ENCODE measurements at regions not wholly inside any gene's neighbourhood (a gene's known extent, or its start where the extent isn't known, plus 50 kb on each side); places are given as distances from the start of the nearest gene placed in this dataset.

DNA sequence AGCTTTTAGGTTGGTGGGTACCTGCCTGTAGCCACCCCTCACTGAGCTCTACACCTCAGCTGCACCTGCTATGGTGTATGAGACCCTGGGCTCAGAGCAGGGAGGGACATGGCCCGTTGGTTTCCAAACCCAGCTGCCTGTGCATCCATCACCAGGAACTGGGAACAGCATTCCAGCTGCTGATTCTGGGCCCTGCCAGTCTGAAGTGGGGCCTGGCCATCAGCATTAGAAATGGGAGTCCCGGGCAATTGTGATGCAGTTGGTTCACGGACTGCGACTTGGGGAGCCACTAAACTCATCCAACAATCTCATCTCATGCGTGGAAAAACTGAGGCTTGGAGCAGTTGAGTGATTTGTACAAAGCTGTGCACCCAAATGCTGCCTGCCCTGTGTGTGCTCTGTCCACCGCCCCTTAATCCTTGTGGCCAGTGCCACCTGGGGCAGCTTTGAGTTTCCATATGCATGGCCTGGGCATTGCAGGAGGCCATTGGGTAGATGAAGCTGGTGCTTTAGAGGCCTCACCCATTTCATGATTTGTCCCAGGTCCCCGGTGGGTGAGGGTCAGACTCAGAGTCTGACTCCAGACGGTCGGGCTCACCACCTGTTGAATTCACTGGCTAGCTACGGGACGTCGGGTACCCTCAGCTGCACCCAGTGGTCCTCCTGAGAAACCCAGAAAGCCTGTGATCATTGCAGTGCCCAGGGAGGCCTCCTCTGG, 109.0 kb upstream of the SHH start:
- DNase-seq (ENCODE audit: low spot score) = no peak

DNA sequence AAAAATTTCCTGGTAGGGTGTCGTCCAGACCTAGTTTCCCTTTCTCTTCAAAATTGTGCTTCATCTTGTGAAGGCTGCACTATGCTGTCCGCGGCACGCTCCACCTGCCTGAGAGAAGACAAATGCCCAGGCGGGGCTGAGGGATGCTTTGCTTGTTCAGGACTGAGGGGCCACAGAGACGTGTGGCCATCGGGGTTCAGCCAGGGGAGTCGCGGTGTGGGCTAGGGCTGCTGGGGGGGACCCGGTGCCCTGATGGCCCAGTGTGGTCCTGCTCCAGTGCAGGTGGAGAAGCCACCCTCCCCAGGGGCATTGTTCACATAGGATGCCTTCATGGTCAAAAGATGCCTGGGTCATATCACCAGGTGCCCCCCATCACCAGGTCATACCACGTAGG, 107.8 kb upstream of the SHH start:
- DNase-seq (ENCODE audit: low spot score) = no peak

DNA sequence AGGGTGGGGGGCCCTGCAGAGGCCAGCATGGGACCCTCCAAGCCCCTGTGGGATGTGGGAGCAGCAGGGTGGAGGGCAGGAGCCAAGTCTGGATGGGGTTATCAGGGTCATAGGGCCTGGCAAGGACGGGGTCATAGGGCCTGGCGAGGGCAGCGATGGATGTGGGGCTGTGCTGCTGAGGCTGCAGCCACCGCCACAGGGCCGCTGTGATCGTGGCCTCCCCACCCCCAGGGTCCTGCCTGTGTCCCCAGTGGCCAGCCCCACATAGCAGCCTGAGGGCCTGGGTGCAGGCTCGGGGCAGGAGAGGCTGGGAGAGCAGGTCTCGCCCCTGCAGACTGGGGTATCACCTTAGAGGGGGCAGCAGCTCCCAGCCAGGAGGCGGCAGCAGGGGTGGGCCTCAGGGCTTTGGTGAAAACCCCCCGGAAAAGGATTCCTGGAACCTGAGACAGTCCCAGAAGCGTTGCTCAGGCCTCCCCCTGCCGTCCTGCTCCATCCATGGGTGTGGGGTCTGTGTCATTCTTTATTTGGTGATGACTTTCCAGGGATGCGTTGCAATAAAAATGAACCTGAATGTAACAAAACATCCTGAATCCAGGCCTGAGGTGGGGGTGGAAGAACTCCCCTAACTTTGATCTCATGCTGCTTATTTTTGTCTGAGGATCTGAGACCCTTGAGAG, 107.3 kb upstream of the SHH start:
- DNase-seq (ENCODE audit: low spot score) = no peak

GRCh38 chr7:155918720-155919390, 106.6 kb upstream of the SHH start:
- DNase-seq (ENCODE audit: low spot score) = peak; percentile 21

DNA sequence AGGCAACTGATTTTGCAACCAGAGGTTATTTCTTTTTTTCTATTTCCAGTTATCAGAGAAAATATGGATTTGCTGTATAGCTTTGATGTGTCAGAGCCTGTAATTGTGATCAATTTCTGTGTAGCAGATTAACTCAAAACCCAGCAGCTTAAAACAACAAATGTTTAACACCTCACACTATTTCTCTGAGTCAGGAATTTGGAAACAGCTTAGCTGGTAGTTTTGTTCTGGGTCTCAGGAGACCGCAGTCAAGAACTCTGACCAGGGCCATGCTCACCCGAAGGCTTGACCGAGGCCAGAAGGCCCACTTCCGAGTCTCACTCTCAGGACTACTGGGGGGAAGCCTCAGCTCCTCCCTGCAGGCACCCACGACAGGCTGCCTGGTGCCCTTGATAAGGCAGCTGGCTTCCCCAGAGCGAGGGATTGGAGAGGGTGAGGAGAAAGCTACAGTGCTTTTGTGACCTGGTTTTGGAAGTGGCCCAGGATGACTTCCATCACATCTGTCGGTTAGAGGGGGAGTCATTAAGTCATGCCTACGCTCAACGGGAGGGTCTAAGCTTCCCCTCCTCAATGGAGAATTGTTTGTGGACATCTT, 105.7 kb upstream of the SHH start:
- DNase-seq (ENCODE audit: low spot score) = no peak

DNA sequence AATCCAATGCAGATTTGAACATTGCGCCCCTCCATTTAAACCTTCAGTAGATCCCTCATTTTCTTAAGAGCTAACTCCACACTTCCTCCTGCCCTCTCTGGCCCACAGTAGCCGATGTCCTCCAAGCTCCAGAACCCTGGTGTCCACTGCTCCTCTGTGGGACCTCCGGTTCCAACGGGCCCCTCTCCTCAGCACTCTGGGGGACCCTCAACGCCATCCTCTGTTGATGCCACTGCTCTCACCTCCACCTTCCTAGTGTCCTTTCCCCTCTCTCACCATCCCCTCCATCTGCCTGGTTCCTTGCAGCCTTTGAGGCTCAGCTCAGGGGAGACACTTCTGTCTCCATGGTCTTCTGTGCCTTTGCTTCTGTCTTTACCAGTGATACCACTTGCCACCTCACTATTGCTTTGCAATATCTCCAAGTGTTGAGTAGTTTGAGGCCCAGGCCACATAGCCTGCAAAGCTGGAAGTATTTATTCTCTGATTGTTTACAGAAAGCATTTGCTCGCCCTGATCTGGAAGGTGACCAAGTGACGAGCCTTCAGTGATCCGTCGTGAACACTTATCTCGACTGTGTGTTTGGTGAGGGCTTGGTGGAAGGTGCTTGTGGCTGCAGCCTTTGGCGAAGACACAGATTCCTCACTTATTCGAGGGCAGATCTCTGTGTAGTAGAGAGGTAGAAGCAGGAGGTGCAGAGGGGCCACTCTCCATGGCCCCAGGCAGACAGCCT, 104.8 kb upstream of the SHH start:
- DNase-seq (ENCODE audit: low spot score) = no peak

DNA sequence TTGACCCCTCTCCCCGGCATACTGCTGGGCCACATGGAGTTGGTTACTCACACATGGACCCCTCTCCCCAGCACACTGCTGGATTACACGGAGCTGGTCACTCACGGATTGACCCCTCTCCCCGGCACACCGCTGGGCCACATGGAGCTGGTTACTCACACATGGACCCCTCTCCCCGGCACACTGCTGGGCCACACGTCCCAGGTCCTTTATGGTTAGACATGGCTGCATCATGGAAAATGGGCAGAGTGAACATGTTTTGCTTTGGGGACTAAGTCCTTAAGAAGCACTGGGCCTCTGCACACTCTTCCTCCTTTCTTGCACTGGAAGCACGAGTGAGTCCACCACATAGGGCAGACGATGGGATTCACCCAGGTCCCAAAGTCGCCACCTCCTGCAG, 102.1 kb upstream of the SHH start:
- DNase-seq (ENCODE audit: low spot score) = no peak

DNA sequence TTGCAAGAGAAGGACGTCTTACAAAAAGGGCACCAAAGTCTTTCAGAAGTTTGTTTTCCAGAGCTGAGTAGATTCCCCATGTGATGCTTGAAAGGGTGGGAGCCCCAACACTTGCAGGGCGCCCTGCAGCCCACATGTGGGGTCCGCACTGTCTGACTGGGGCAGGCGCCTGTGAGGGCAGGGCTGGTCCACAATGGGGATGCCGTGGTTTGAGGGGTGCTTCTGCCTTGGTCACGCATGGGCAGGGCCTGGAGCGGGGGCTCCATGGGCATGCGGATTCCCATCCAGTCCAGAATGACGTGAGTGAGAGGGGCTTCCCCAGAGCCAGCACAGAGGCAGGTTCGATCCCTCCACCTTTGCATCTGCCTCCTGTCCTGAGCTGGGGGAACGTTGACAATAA, 101.5 kb upstream of the SHH start:
- DNase-seq (ENCODE audit: low spot score) = no peak

GRCh38 chr7:155913291-155913690, 101.0 kb upstream of the SHH start:
- no peak for DNase-seq (ENCODE audit: low spot score)

GRCh38 chr7:155911471-155912105, 99.3 kb upstream of the SHH start:
- DNase-seq (ENCODE audit: low spot score) = no peak

- no peak for DNase-seq (ENCODE audit: low spot score)
Measured at GRCh38 chr7:155908385-155908784, 96.1 kb upstream of the SHH start.

DNA sequence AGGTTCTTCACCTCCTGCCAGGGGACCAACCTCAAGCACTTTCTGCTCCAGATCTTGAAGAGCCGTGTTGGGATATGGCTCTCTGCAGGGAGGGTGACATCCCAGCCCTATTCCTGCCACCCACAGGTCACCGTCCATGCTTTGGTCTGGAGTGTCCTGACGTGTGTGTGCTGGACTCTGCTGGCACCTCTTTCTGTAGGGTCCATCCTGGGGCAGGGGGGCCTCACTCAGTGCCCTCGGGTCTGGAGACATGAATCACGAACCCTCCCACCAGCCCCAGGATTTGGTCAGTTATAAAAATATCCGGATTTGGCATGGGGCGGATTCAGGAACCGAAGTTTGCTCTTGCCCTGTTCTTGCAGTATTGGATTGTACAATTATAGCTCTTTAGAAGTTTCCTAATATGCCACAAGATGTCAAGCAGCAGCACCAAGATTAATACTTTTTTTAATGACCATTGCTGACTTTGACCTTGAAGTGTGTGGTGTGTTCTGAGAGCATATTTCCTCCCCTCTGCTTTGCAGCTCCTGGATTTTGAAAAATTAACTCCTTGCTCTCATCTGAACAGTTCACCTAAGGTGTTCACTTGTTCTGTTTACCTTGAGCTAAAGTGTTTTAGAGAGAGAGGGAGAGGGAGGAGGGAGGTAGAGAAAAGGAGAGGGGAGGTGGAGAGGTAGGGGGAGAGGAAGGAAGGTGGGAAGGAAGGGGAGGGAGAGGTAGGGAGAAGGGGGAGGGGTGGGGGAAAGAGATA, 95.4 kb upstream of the SHH start:
- no peak for DNase-seq (ENCODE audit: low spot score)

DNA sequence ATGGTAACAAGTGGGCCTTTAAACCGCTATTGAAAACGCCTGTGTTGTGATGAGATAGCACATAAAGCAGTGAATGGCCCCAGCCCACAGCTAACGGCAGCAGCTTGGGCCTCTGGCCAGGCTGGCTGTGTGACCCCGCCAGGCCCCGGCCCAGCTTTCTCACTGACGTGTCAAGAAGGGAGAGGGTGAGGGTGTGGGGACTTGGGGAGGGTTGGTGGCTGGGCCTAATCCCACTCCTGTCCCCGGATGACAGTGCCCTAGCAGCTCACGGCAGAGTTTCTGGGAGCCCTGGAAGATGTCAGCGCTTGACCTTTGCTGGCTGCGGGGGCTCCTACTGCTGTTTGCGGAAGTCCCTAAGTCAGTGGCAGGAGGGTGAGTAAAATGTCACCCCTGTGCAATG, 88.9 kb upstream of the SHH start:
- DNase-seq (ENCODE audit: low spot score) = no peak

GRCh38 chr7:155899596-155899995, 87.3 kb upstream of the SHH start:
- DNase-seq (ENCODE audit: low spot score) = no peak

GRCh38 chr7:155897758-155898386, 85.6 kb upstream of the SHH start:
- DNase-seq (ENCODE audit: low spot score) = no peak

- DNase-seq (ENCODE audit: low spot score) = no peak
Measured at GRCh38 chr7:155896531-155897263, 84.4 kb upstream of the SHH start.

DNA sequence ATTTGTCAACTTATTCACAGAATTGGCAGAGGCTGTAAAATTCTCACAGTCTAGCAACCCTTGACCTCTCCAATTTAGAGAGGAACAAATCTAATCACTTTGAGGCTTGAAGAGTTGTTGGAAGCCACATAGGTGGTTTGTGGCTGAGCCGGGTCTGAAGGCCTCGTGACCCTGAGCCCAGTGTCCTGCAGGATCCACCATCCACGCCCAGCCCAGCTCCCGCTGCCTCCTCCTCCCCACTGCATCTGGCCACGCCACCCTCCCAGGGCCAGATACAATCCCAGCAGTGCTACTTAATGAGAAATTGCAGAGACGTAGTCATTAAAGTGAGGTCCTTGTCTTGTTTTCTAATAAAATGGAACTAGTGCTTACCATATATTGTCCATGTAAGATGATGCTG, 81.4 kb upstream of the SHH start:
- DNase-seq (ENCODE audit: low spot score) = no peak

DNA sequence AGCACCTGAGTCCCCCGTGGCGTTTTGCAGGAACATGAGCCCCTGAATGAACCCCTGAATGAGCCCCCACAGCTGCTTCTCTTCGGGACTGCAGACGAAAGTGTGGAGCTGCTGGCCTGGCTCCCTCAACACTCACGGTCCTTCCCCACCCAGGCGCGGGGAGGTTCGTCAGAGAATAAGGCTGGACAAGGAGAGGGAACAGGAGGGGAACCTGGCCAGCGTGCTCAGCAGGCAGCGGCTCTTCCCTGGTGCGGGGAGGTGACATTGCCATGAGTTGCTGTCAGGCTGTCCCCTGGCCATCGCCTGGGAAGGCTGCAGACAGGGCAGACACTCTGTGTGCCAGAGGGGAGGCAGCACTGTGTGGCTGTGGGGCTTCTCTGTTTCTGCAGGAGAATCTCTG, 80.9 kb upstream of the SHH start:
- no peak for DNase-seq (ENCODE audit: low spot score)

- DNase-seq (ENCODE audit: low spot score) = no peak
Measured at GRCh38 chr7:155889636-155890511, 77.6 kb upstream of the SHH start.
